OCI-LY3 (cell line): ENCODE measurements at regions not wholly inside any gene's neighbourhood (a gene's known extent, or its start where the extent isn't known, plus 50 kb on each side); places are given as distances from the start of the nearest gene placed in this dataset.

Experiments
- H2AFZ ChIP-seq: fragments of 200-600, 300-600 bp; shearing (Covaris generic); 2 replicates; pipeline ENCODE4 v1.6.0; 2014; ENCODE audit warnings: antibody characterized with exemption, low read depth, low read length
- H3K27ac ChIP-seq: fragments of 200-600, 300-600 bp; sonication (generic); 2 replicates; pipeline ENCODE4 v1.5.1; 2014; ENCODE audit warnings: mild to moderate bottlenecking, low read length, moderate library complexity, mixed read lengths
- H3K27me3 ChIP-seq: fragments of 200-600, 300-600 bp; sonication (generic); 2 replicates; pipeline ENCODE4 v1.6.1; 2014; ENCODE audit warnings: low read depth, low read length, mixed read lengths
- H3K36me3 ChIP-seq: fragments of 200-600, 300-600 bp; sonication (generic); replicated peaks from 2 replicates; pipeline ENCODE3; 2014; ENCODE audit warnings: low read depth, low read length, mixed read lengths
- H3K4me1 ChIP-seq: fragments of 300-600, 200-600 bp; sonication (generic); 2 replicates; pipeline ENCODE4 v1.6.1; 2014; ENCODE audit warnings: low read length, mixed read lengths
- H3K4me2 ChIP-seq: fragments of 200-600, 300-600 bp; sonication (generic); 2 replicates; pipeline ENCODE4 v1.6.1; 2014; ENCODE audit warnings: low read length, mixed read lengths
- H3K4me3 ChIP-seq: fragments of 300-600, 200-600 bp; sonication (generic); 2 replicates; pipeline ENCODE4 v1.5.1; 2014; ENCODE audit warnings: antibody characterized with exemption, mild to moderate bottlenecking, low read length, moderate library complexity
- H3K79me2 ChIP-seq: fragments of 300-600, 200-600 bp; shearing (Covaris generic); 2 replicates; pipeline ENCODE4 v1.6.1; 2014; ENCODE audit warnings: mild to moderate bottlenecking, low read length, mixed read lengths
- H3K9ac ChIP-seq: fragments of 300-600, 200-600 bp; shearing (Covaris generic); 2 replicates; pipeline ENCODE4 v1.6.0; 2014; ENCODE audit warnings: mild to moderate bottlenecking, low read length, moderate library complexity
- H3K9me3 ChIP-seq: fragments of 200-600, 300-600 bp; shearing (Covaris generic); 2 replicates; pipeline ENCODE4 v1.6.1; 2014; ENCODE audit warnings: low read length, mixed read lengths; ENCODE audit not compliant: insufficient read depth
- H4K20me1 ChIP-seq: fragments of 200-600, 300-600 bp; sonication (generic); 2 replicates; pipeline ENCODE4 v1.6.1; 2016; ENCODE audit warnings: low read length, mixed read lengths; ENCODE audit not compliant: insufficient read depth
- CTCF ChIP-seq: fragments of 200-600, 300-600 bp; sonication (generic); IDR thresholded peaks from 2 replicates; pipeline ENCODE4 v1.5.1; 2014; ENCODE audit warnings: antibody characterized with exemption, low read length, low read depth
- EZH2phosphoT487 ChIP-seq: fragments of 200-600 bp; shearing (Covaris generic); IDR thresholded peaks from 2 replicates; pipeline ENCODE4 v1.6.1; 2018; ENCODE audit warnings: antibody characterized with exemption, mixed run types, low read depth

DNA sequence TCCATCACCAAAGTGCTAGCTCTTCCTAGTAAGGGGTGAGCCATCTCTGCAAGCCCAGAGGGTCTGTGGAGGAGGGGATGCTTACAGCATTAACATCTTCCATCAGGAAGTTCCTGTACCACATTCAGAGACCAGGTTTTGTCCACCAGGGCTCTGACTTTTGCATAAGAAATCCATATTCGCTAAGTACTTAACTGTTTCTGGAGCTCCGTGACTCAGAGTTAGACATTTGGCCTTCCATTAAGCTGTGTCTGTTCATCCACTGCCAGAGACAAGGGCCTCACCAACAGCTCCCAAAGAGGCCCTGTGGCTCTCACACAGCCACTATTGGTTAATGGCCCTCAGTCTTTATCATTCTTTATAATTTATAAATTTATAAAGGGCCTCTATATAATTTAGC, 144.6 kb downstream of the ADAMTS15 start:
- H3K4me2 ChIP-seq: no peak overlapping the region
- H3K9me3 ChIP-seq: no peaks in the 10 kb centered on the region
- no peak overlapping the region for H3K9ac ChIP-seq
- no peaks in the 10 kb centered on the region for H3K79me2 ChIP-seq
- no peaks in the 10 kb centered on the region for H3K4me1 ChIP-seq
- no peak for TF ChIP-seq EZH2phosphoT487
- no peak for TF ChIP-seq CTCF
- no peaks in the 10 kb centered on the region for H4K20me1 ChIP-seq
- no peak overlapping the region for H2AFZ ChIP-seq
- no peak overlapping the region for H3K27ac ChIP-seq
- no peak overlapping the region for H3K4me3 ChIP-seq
- H3K36me3 ChIP-seq: no peaks in the 10 kb centered on the region
- H3K27me3 ChIP-seq: no peaks in the 10 kb centered on the region; the same call in 1 of the 2 replicates

- H3K4me1 ChIP-seq: no peaks in the 10 kb centered on the region
- H3K9me3 ChIP-seq: no peaks in the 10 kb centered on the region
- no peak overlapping the region for H3K27ac ChIP-seq
- no peaks in the 10 kb centered on the region for H3K79me2 ChIP-seq
- TF ChIP-seq CTCF: no peak
- TF ChIP-seq EZH2phosphoT487: no peak
- no peak overlapping the region for H3K9ac ChIP-seq
- H3K4me2 ChIP-seq: no peak overlapping the region
- no peaks in the 10 kb centered on the region for H3K36me3 ChIP-seq
- H3K27me3 ChIP-seq: no peaks in the 10 kb centered on the region; the same call in 1 of the 2 replicates
- H3K4me3 ChIP-seq: no peak overlapping the region
- H4K20me1 ChIP-seq: no peaks in the 10 kb centered on the region
- H2AFZ ChIP-seq: no peak overlapping the region
These were observed 150.0 kb downstream of the ADAMTS15 start for GRCh38 chr11:130598433-130598832.

GRCh38 chr11:130599073-130599654, 150.7 kb downstream of the ADAMTS15 start:
- H2AFZ ChIP-seq: no peak overlapping the region
- no peaks in the 10 kb centered on the region for H3K36me3 ChIP-seq
- no peak overlapping the region for H3K27ac ChIP-seq
- H3K79me2 ChIP-seq: no peaks in the 10 kb centered on the region
- H3K9ac ChIP-seq: no peak overlapping the region
- H3K9me3 ChIP-seq: no peaks in the 10 kb centered on the region
- no peaks in the 10 kb centered on the region for H4K20me1 ChIP-seq
- H3K4me2 ChIP-seq: no peak overlapping the region
- no peaks in the 10 kb centered on the region for H3K4me1 ChIP-seq
- TF ChIP-seq CTCF: no peak
- TF ChIP-seq EZH2phosphoT487: no peak
- no peaks in the 10 kb centered on the region; the same call in 1 of the 2 replicates for H3K27me3 ChIP-seq
- no peak overlapping the region for H3K4me3 ChIP-seq

DNA sequence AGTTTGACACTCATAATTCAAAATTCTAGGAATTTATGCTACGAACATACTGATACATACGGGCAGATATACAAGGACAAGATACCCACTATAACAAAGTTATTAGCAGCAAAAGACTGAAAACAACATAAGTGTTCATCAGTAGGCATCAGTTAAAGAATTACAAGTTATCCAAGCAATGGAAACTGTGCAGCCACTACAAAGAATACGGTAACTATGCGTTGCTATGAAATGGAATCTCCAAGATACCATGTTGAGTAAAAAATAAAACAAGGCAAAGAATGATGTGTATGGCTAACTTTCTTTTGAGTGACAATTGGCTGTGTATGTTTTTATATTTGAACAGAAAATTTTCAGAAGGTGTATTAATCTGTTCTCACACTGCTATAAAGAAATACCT, 151.7 kb downstream of the ADAMTS15 start:
- H4K20me1 ChIP-seq: no peaks in the 10 kb centered on the region
- H3K4me3 ChIP-seq: no peak overlapping the region
- no peaks in the 10 kb centered on the region; the same call in 1 of the 2 replicates for H3K27me3 ChIP-seq
- H3K4me1 ChIP-seq: no peaks in the 10 kb centered on the region
- no peaks in the 10 kb centered on the region for H3K36me3 ChIP-seq
- H3K27ac ChIP-seq: no peak overlapping the region
- TF ChIP-seq CTCF (no peak), EZH2phosphoT487 (no peak)
- H3K4me2 ChIP-seq: no peak overlapping the region
- H3K79me2 ChIP-seq: no peaks in the 10 kb centered on the region
- no peak overlapping the region for H3K9ac ChIP-seq
- no peak overlapping the region for H2AFZ ChIP-seq
- no peaks in the 10 kb centered on the region for H3K9me3 ChIP-seq
